ENCODE measurements at regions not wholly inside any gene's neighbourhood (a gene's known extent, or its start where the extent isn't known, plus 50 kb on each side); places are given as distances from the start of the nearest gene placed in this dataset.

- Histone ChIP-seq H3K4me1 (peaks cover 20% of the 10 kb centered on the region), H2AFZ (replicated peaks) (peak overlapping the region; percentile 78), H3K9ac (no peak overlapping the region), H3K4me3 (no peak overlapping the region), H3K27me3 (no peaks in the 10 kb centered on the region), H3K79me2 (ENCODE audit: low read depth) (no peaks in the 10 kb centered on the region), H4K20me1 (ENCODE audit: low read depth) (no peaks in the 10 kb centered on the region), H3F3A (ENCODE audit: low read depth) (peaks cover 5% of the 10 kb centered on the region), H3K4me2 (no peak overlapping the region), H3K36me3 (no peaks in the 10 kb centered on the region), H3K27ac (no peak overlapping the region), H3K9me3 (ENCODE audit: low read depth) (no peaks in the 10 kb centered on the region)
- H3K9me3 Mint-ChIP-seq, result no peaks in the 10 kb centered on the region
- H3K27ac Mint-ChIP-seq, result no peak overlapping the region
- H3K36me3 Mint-ChIP-seq, result no peaks in the 10 kb centered on the region
- DNase-seq (ENCODE audit: low spot score), result no peak
- TF ChIP-seq EZH2phosphoT487 (IDR thresholded peaks at IDR 0.05) (no peak), CTCF (IDR thresholded peaks at IDR 0.05) (no peak), EZH2 (IDR thresholded peaks at IDR 0.05) (no peak)
- peaks cover 5% of the 10 kb centered on the region for H3K27me3 Mint-ChIP-seq (ENCODE audit: insufficient read depth, low read depth)
- no peak overlapping the region for H3K4me3 Mint-ChIP-seq
- peaks cover 9% of the 10 kb centered on the region for H3K4me1 Mint-ChIP-seq
Measured at GRCh38 chr14:30389134-30389876, 169.7 kb upstream of the G2E3 start.

DNA sequence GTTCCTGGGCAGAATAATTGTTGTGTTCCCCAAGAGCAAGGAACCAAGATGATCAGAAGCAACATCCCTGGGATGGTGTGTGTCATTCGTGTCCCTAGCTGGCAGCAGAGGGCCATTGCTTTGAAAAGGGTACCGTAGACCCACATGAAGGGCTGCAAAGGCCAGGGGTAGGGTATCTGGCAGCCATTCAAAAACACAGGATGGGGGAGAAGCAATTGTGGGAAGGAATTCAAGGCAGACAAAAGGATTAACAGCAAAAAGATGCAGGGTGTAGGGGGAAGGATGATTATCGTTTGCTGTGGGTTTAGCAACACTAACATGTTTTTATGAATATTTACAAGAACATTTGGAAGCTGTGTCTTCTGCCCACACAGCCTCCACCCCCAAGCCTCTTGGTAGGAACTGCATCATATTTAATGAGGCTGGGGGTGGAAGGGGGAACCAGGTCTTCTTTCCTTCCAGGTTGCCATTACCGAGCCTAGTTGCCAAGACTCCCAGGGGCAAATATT, 169.0 kb upstream of the G2E3 start:
- H3F3A ChIP-seq (ENCODE audit: low read depth), result peaks cover 5% of the 10 kb centered on the region
- no peak overlapping the region for H3K27ac ChIP-seq
- Mint-ChIP-seq H3K4me3 (no peak overlapping the region), H3K4me1 (peaks cover 9% of the 10 kb centered on the region), H3K36me3 (no peaks in the 10 kb centered on the region), H3K9me3 (no peaks in the 10 kb centered on the region), H3K27ac (no peak overlapping the region), H3K27me3 (ENCODE audit: insufficient read depth, low read depth) (peaks cover 5% of the 10 kb centered on the region)
- H3K36me3 ChIP-seq, result no peaks in the 10 kb centered on the region
- peak; percentile 43 for DNase-seq (ENCODE audit: low spot score)
- peak overlapping the region; percentile 78 for H2AFZ ChIP-seq (replicated peaks)
- H3K4me3 ChIP-seq, result no peak overlapping the region
- H4K20me1 ChIP-seq (ENCODE audit: low read depth), result no peaks in the 10 kb centered on the region
- no peak overlapping the region for H3K4me2 ChIP-seq
- H3K79me2 ChIP-seq (ENCODE audit: low read depth), result no peaks in the 10 kb centered on the region
- peaks cover 20% of the 10 kb centered on the region for H3K4me1 ChIP-seq
- no peaks in the 10 kb centered on the region for H3K9me3 ChIP-seq (ENCODE audit: low read depth)
- TF ChIP-seq EZH2 (IDR thresholded peaks at IDR 0.05) (no peak), CTCF (IDR thresholded peaks at IDR 0.05) (peak; percentile 13)
- no peak overlapping the region for H3K9ac ChIP-seq
- no peaks in the 10 kb centered on the region for H3K27me3 ChIP-seq

GRCh38 chr14:30395065-30395464, 163.9 kb upstream of the G2E3 start:
- H3K36me3 ChIP-seq, result no peaks in the 10 kb centered on the region
- no peak overlapping the region for H2AFZ ChIP-seq (replicated peaks)
- Mint-ChIP-seq H3K4me1 (no peaks in the 10 kb centered on the region), H3K36me3 (no peaks in the 10 kb centered on the region), H3K9me3 (no peaks in the 10 kb centered on the region), H3K27ac (no peak overlapping the region), H3K27me3 (ENCODE audit: insufficient read depth, low read depth) (no peaks in the 10 kb centered on the region), H3K4me3 (no peak overlapping the region)
- H3K27me3 ChIP-seq, result no peaks in the 10 kb centered on the region
- H3K4me3 ChIP-seq, result no peak overlapping the region
- no peak overlapping the region for H3K9ac ChIP-seq
- no peaks in the 10 kb centered on the region for H3K79me2 ChIP-seq (ENCODE audit: low read depth)
- H3K9me3 ChIP-seq (ENCODE audit: low read depth), result no peaks in the 10 kb centered on the region
- H3K4me2 ChIP-seq, result no peak overlapping the region
- H3F3A ChIP-seq (ENCODE audit: low read depth), result peaks cover 5% of the 10 kb centered on the region
- DNase-seq (ENCODE audit: low spot score), result no peak
- no peaks in the 10 kb centered on the region for H4K20me1 ChIP-seq (ENCODE audit: low read depth)
- peaks cover 8% of the 10 kb centered on the region for H3K4me1 ChIP-seq
- H3K27ac ChIP-seq, result no peak overlapping the region
- no peak for TF ChIP-seq EZH2phosphoT487 (IDR thresholded peaks at IDR 0.05)
- TF ChIP-seq EZH2 (IDR thresholded peaks at IDR 0.05), result no peak
- no peak for TF ChIP-seq CTCF (IDR thresholded peaks at IDR 0.05)

Data from neural progenitor cell (in vitro differentiated cells).